HG03103 (cell line): ENCODE measurements at regions not wholly inside any gene's neighbourhood (a gene's known extent, or its start where the extent isn't known, plus 50 kb on each side); places are given as distances from the start of the nearest gene placed in this dataset.

Experiments
- ATAC-seq: cut with Tn5 transposase; IDR thresholded peaks from one replicate; pipeline ENCODE4 v1.9.1; 2021; ENCODE audit warnings: low read depth; ENCODE audit not compliant: unreplicated experiment

GRCh38 chr14:58697930-58698642, 60.3 kb downstream of the DACT1 start:
- no peak for ATAC-seq

GRCh38 chr14:58699681-58700205, 62.0 kb downstream of the DACT1 start:
- no peak for ATAC-seq

GRCh38 chr14:58701156-58701555, 63.4 kb downstream of the DACT1 start:
- ATAC-seq: no peak

- ATAC-seq: no peak
Observed at GRCh38 chr14:58701604-58702003, 63.8 kb downstream of the DACT1 start.

- no peak for ATAC-seq
Observed at GRCh38 chr14:58702441-58703160, 64.8 kb downstream of the DACT1 start.

GRCh38 chr14:58703161-58703506, 65.4 kb downstream of the DACT1 start:
- ATAC-seq: no peak

- no peak for ATAC-seq
Observed at GRCh38 chr14:58705066-58705465, 67.3 kb downstream of the DACT1 start.

- ATAC-seq: no peak
Observed at GRCh38 chr14:58707949-58708348, 70.2 kb downstream of the DACT1 start.

- no peak for ATAC-seq
Observed at GRCh38 chr14:58709949-58710348, 72.2 kb downstream of the DACT1 start.

- no peak for ATAC-seq
Observed at GRCh38 chr14:58711382-58711781, 73.6 kb downstream of the DACT1 start.

- no peak for ATAC-seq
Observed at GRCh38 chr14:58712357-58712756, 74.6 kb downstream of the DACT1 start.

- no peak for ATAC-seq
Observed at GRCh38 chr14:58713677-58714076, 75.9 kb downstream of the DACT1 start.

- ATAC-seq: no peak
Observed at GRCh38 chr14:58716706-58717105, 78.9 kb downstream of the DACT1 start.

- no peak for ATAC-seq
Observed at GRCh38 chr14:58717211-58717610, 79.4 kb downstream of the DACT1 start.

- no peak for ATAC-seq
Observed at GRCh38 chr14:58717813-58718212, 80.1 kb downstream of the DACT1 start.

GRCh38 chr14:58718226-58719205, 80.8 kb downstream of the DACT1 start:
- ATAC-seq: no peak

- ATAC-seq: no peak
Observed at GRCh38 chr14:58721723-58722122, 84.0 kb downstream of the DACT1 start.

GRCh38 chr14:58722441-58722840, 84.7 kb downstream of the DACT1 start:
- ATAC-seq: no peak

GRCh38 chr14:58724206-58724605, 86.4 kb downstream of the DACT1 start:
- ATAC-seq: no peak

- no peak for ATAC-seq
Observed at GRCh38 chr14:58724702-58725101, 86.9 kb downstream of the DACT1 start.

GRCh38 chr14:58725226-58725625, 87.5 kb downstream of the DACT1 start:
- ATAC-seq: no peak
